Astrocyte of the cerebellum (primary cell): ENCODE measurements at regions not wholly inside any gene's neighbourhood (a gene's known extent, or its start where the extent isn't known, plus 50 kb on each side); places are given as distances from the start of the nearest gene placed in this dataset.

ENCODE experiments used
- DNase-seq: peaks from one replicate; pipeline ENCODE4 v3.0.0-alpha.2; 2011; ENCODE audit warnings: low read depth
- H3K4me3 ChIP-seq: 2 replicates; pipeline ENCODE4 v1.5.1; 2011; ENCODE audit warnings: mild to moderate bottlenecking, low read depth, low read length, moderate library complexity
- in situ Hi-C: cut with HindIII; loops from 2 replicates; pipeline ENCODE4 v1.10.0; 2017; ENCODE audit warnings: low sequenced_read_pairs
- TF ChIP-seq, protein P1 (sequence below): IDR thresholded peaks from 2 replicates; pipeline ENCODE4 v1.5.1; 2012; ENCODE audit warnings: low read length, low read depth, moderate library complexity, mild to moderate bottlenecking; ENCODE audit errors: missing control alignments

GRCh38 chr6:26249707-26249956 is 115.4 kb upstream of the BTN3A2 start:
- peak overlapping the region; percentile 72 for H3K4me3 ChIP-seq
- in situ Hi-C loops = no loop called here
- no peak for DNase-seq
- TF ChIP-seq, protein P1, sequence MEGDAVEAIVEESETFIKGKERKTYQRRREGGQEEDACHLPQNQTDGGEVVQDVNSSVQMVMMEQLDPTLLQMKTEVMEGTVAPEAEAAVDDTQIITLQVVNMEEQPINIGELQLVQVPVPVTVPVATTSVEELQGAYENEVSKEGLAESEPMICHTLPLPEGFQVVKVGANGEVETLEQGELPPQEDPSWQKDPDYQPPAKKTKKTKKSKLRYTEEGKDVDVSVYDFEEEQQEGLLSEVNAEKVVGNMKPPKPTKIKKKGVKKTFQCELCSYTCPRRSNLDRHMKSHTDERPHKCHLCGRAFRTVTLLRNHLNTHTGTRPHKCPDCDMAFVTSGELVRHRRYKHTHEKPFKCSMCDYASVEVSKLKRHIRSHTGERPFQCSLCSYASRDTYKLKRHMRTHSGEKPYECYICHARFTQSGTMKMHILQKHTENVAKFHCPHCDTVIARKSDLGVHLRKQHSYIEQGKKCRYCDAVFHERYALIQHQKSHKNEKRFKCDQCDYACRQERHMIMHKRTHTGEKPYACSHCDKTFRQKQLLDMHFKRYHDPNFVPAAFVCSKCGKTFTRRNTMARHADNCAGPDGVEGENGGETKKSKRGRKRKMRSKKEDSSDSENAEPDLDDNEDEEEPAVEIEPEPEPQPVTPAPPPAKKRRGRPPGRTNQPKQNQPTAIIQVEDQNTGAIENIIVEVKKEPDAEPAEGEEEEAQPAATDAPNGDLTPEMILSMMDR = no peak

DNA sequence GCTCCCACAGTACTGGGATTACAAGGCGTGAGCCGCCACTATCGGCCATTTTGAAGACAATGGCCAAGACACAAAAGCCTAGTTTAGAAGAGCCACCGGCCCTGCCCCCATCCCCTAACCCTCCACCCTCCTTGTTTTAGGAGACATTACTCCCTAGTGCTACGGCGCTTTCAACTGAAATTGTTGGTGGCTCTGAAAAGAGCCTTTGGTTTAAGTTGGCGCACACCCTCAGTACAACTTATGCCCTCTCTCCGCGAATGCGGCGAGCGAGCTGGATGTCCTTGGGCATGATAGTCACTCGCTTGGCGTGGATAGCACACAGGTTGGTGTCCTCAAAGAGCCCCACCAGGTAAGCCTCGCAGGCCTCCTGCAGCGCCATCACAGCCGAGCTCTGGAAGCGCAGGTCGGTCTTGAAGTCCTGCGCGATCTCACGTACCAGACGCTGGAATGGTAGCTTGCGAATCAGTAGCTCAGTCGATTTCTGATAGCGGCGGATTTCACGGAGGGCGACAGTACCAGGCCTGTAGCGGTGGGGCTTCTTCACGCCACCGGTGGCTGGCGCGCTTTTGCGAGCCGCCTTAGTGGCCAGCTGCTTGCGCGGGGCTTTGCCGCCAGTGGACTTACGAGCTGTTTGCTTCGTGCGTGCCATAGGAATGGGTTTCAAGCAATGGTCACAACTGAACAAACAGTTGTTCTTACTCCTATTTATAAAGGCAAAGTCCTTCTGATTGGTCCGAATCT is 114.9 kb upstream of the BTN3A2 start:
- in situ Hi-C loops = no loop called here
- peak overlapping the region; percentile 72 for H3K4me3 ChIP-seq
- TF ChIP-seq, protein P1 = peak; percentile 49
- peak; percentile 49 for DNase-seq

- no peak for DNase-seq
- TF ChIP-seq, protein P1 = no peak
- H3K4me3 ChIP-seq = peak overlapping the region; percentile 72
- in situ Hi-C loops = no loop called here
Measured at GRCh38 chr6:26250698-26251044, 114.3 kb upstream of the BTN3A2 start.

GRCh38 chr6:26251354-26252076 is 113.5 kb upstream of the BTN3A2 start:
- peak overlapping the region; percentile 72 for H3K4me3 ChIP-seq
- TF ChIP-seq, protein P1 = no peak
- DNase-seq = peak; percentile 84
- in situ Hi-C loops = no loop called here

- in situ Hi-C loops = no loop called here
- peak overlapping the region; percentile 72 for H3K4me3 ChIP-seq
- DNase-seq = no peak
- TF ChIP-seq, protein P1 = no peak
Measured at GRCh38 chr6:26252077-26252472, 112.9 kb upstream of the BTN3A2 start.

GRCh38 chr6:26254724-26255123 is 110.3 kb upstream of the BTN3A2 start:
- no peak overlapping the region for H3K4me3 ChIP-seq
- no peak for DNase-seq
- TF ChIP-seq, protein P1 = no peak
- in situ Hi-C loops = no loop called here
